ENCODE measurements at regions not wholly inside any gene's neighbourhood (a gene's known extent, or its start where the extent isn't known, plus 50 kb on each side); places are given as distances from the start of the nearest gene placed in this dataset.

GRCh38 chr16:9308356-9308801 lies 216.9 kb downstream of the HAPSTR1 start:
- no peak for DNase-seq

GRCh38 chr16:9308850-9309249 lies 217.4 kb downstream of the HAPSTR1 start:
- no peak for DNase-seq

- DNase-seq: no peak
These were observed 218.4 kb downstream of the HAPSTR1 start for GRCh38 chr16:9309844-9310243.

- no peak for DNase-seq
These were observed 220.0 kb downstream of the HAPSTR1 start for GRCh38 chr16:9311303-9311954.

GRCh38 chr16:9316008-9316407 lies 224.6 kb downstream of the HAPSTR1 start:
- no peak for DNase-seq

- DNase-seq: no peak
These were observed 225.2 kb downstream of the HAPSTR1 start for GRCh38 chr16:9316615-9317014.

GRCh38 chr16:9318764-9319163 lies 227.3 kb downstream of the HAPSTR1 start:
- DNase-seq: no peak

GRCh38 chr16:9322769-9323168 lies 231.3 kb downstream of the HAPSTR1 start:
- no peak for DNase-seq

- no peak for DNase-seq
These were observed 231.7 kb downstream of the HAPSTR1 start for GRCh38 chr16:9323170-9323569.

GRCh38 chr16:9327253-9327652 lies 235.8 kb downstream of the HAPSTR1 start:
- no peak for DNase-seq

- DNase-seq: no peak
These were observed 237.0 kb downstream of the HAPSTR1 start for GRCh38 chr16:9328411-9328810.

GRCh38 chr16:9330095-9330494 lies 238.7 kb downstream of the HAPSTR1 start:
- no peak for DNase-seq

- no peak for DNase-seq
These were observed 240.1 kb downstream of the HAPSTR1 start for GRCh38 chr16:9331503-9331902.

- no peak for DNase-seq
These were observed 241.2 kb downstream of the HAPSTR1 start for GRCh38 chr16:9332574-9333148.

GRCh38 chr16:9333469-9333868 lies 242.0 kb downstream of the HAPSTR1 start:
- no peak for DNase-seq

- no peak for DNase-seq
These were observed 242.7 kb downstream of the HAPSTR1 start for GRCh38 chr16:9334103-9334502.

GRCh38 chr16:9337308-9338032 lies 246.0 kb downstream of the HAPSTR1 start:
- DNase-seq: no peak

- no peak for DNase-seq
These were observed 246.6 kb downstream of the HAPSTR1 start for GRCh38 chr16:9338068-9338467.

GRCh38 chr16:9338510-9338909 lies 247.1 kb downstream of the HAPSTR1 start:
- DNase-seq: no peak

- no peak for DNase-seq
These were observed 249.2 kb downstream of the HAPSTR1 start for GRCh38 chr16:9340526-9341256.

- no peak for DNase-seq
These were observed 251.8 kb downstream of the HAPSTR1 start for GRCh38 chr16:9343276-9343675.

GRCh38 chr16:9344508-9344907 lies 253.1 kb downstream of the HAPSTR1 start:
- DNase-seq: no peak

- no peak for DNase-seq
These were observed 253.6 kb downstream of the HAPSTR1 start for GRCh38 chr16:9345046-9345445.

GRCh38 chr16:9345880-9346279 lies 254.4 kb downstream of the HAPSTR1 start:
- no peak for DNase-seq

All from NCI-H510A (cell line).